Epithelial cell of esophagus (primary cell): ENCODE measurements at regions not wholly inside any gene's neighbourhood (a gene's known extent, or its start where the extent isn't known, plus 50 kb on each side); places are given as distances from the start of the nearest gene placed in this dataset.

Experiments
- DNase-seq: peaks from one replicate; pipeline ENCODE4 v3.0.0; 2010; ENCODE audit warnings: low read depth
- H3K4me3 ChIP-seq: 2 replicates; pipeline ENCODE4 v1.5.1; 2011; ENCODE audit warnings: mild to moderate bottlenecking, low read length, control low read depth
- CTCF ChIP-seq: IDR thresholded peaks from 2 replicates; pipeline ENCODE4 v1.5.1; 2011; ENCODE audit warnings: low read depth, mild to moderate bottlenecking, low read length, control low read depth, inconsistent platforms; ENCODE audit not compliant: insufficient read depth; ENCODE audit errors: missing control alignments

- H3K4me3 ChIP-seq: no peak overlapping the region
- TF ChIP-seq CTCF: no peak
- no peak for DNase-seq
These were observed 194.1 kb upstream of the FANCL start for GRCh38 chr2:58435246-58435645.

DNA sequence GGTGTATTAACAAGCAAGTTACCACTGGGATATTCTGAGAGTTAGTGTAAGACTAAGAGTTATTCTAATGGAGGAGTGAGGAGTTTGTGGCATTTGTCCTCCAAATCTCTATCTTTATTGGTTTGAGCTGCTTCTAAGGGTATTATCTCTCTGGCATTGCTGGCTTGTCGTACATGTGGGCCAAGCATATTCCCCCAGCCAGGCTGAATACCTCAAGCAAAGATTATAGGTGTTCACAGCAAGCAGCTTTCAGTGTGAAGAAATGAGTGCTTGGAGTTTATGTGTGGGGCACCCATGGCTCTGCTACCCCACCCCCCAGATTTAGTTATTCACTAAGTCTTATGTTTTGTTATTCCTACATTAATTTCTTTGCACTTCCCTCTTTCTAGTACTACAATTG lies 193.6 kb upstream of the FANCL start:
- no peak for TF ChIP-seq CTCF
- no peak overlapping the region for H3K4me3 ChIP-seq

DNA sequence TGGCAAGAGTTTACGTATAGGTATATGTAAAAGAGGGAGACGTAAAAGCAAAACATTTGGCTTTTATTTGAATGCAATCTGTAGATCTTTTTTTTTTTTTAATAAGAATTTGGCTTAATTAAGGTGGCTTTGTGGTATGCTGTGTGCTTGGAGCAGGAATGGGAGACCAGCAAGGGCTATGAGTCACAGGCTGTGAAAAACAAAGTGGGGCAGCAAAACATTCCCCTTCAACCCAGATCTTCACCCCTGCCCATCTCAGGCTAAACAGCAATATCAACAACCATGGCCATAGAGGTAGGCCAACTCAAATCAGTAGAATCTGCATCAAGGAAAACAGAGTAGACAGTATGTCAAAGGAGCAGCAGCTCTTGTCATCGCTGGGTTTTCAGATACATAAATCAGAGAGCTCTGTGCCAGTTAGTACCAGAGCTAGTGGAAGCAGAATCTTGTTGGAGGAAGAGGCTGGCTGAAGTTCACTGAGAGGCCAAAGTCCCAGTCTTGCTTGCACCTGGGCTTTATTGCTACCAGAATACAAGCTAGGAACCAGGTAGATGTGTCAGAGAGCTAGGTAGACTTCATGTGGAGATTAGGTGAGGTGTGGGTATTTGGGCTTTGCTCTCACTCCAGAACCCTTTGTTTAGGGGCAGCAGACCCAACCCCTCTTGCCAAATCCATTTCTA lies 191.5 kb upstream of the FANCL start:
- no peak for TF ChIP-seq CTCF
- no peak for DNase-seq
- no peak overlapping the region for H3K4me3 ChIP-seq

More for the DNA sequence above, 193.6 kb upstream of the FANCL start:
- no peak for DNase-seq

DNA sequence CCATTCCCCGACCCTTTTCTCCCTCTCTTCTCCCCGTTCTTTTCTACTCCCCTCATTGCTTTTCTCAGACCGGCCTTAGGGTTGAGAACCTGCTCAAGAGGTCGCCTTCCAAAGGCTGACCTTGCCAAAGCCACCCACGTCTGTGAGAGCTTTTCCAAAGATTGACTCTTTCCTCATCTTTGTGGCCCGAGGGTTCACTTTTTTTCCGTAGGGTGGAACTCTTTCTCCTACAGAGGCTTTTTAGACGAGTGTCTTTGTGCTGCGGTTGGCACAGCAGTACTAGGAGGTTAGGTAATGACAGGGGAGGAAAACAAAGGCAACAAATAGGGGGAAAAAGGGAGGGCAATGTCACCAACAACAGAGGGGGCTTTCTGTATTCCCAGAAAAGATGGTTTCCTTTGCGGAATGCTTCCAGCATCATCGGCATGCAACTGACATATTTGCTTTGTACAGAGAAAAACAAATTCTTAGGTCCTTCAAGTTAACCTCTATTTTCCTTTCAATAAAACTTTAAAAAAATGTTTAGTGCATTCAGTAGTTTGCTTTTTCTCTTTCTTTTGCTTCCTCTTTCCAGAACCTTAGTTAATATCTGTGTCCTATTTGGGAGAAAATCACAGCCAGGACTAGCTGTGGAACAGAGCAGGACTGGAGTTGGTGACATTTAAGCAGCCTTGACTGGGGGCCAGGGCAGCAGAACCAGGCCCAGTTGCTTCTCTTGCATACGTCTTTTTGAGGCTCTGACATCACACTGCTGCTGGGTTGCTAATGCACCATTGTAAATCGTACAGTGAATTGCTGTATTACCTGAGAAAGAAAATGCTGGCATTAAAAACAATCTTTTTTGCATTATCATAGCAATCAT lies 188.1 kb upstream of the FANCL start:
- DNase-seq: no peak
- peak overlapping the region; percentile 9 for H3K4me3 ChIP-seq

DNA sequence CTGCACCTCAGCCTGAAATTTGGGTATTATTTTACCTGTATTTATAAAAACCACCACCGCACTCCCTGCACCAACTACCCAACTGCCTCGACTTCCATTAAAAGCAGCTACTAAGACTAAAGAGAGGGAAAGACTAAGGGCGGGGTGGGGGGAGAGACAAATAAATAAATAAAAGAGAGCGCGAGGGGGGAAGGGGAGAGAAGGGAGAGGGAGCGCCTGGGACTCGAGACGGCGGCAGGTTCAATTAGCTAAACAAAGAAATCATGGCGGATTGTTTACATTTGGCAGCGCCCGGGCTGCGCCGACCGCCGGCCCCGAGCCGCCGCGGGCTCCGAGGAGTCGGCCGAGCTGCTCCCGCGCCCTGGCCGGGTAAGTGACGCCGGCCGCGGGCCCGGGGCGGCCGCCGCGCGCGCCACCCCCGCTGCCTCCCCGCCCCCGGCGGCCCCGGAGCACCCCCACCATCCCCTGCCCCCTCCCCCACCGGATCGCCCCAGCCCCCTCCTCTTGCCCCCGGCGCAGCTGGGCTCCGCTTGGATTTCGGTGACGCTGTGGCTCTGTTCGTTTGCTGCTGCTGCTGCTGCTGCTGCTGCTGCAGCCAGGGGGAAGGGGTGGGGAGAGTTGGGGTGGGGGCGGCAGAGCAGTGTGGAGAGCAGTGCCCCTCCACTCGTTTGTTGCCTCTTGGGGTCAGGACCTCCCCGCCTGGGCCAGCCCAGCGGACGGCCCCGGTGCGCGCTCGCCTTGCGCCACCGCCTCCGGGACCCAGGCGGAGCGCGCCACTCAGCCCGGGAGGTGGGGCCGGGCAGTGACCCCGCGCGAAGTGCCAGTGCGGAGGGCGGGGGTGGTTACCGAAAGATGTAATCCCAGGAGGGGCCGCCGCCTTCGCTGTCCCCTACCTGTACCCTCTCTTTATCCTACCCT lies 187.2 kb upstream of the FANCL start:
- peak; percentile 14 for DNase-seq
- peak overlapping the region; percentile 47 for H3K4me3 ChIP-seq

More for the DNA sequence above, 188.1 kb upstream of the FANCL start:
- TF ChIP-seq CTCF: no peak

GRCh38 chr2:58427572-58428095 lies 186.5 kb upstream of the FANCL start:
- no peak for TF ChIP-seq CTCF
- peak overlapping the region; percentile 47 for H3K4me3 ChIP-seq
- peak; percentile 40 for DNase-seq

More for the DNA sequence above, 187.2 kb upstream of the FANCL start:
- TF ChIP-seq CTCF: no peak
